Mesenchymal stem cell (in vitro differentiated cells and primary cell): ENCODE measurements at regions not wholly inside any gene's neighbourhood (a gene's known extent, or its start where the extent isn't known, plus 50 kb on each side); places are given as distances from the start of the nearest gene placed in this dataset.

Experiments
- DNase-seq: peaks from one replicate; pipeline ENCODE4 v3.0.0-alpha.2; 2013
- H2AFZ ChIP-seq: one replicate; pipeline ENCODE4 v1.6.1; 2013; ENCODE audit warnings: low read depth, mild to moderate bottlenecking, control low read depth, inconsistent platforms, low read length, moderate library complexity
- H2AK5ac ChIP-seq: 2 replicates; pipeline ENCODE4 v1.6.1; 2013; ENCODE audit warnings: low read length, moderate library complexity, mild to moderate bottlenecking, inconsistent platforms; ENCODE audit not compliant: severe bottlenecking
- H2BK120ac ChIP-seq: one replicate; pipeline ENCODE4 v1.6.1; 2013; ENCODE audit warnings: low read depth, mild to moderate bottlenecking, inconsistent platforms, low read length, moderate library complexity
- H2BK12ac ChIP-seq, 2 experiments: one replicate each; pipeline ENCODE4 v1.6.1; 2013; ENCODE audit warnings: inconsistent platforms in 2 of 2, low read length in 2 of 2, mild to moderate bottlenecking in 2 of 2, moderate library complexity in 2 of 2, control low read depth in 1 of 2
- H2BK15ac ChIP-seq: one replicate; pipeline ENCODE4 v1.6.1; 2013; ENCODE audit warnings: mild to moderate bottlenecking, low read depth, inconsistent platforms; ENCODE audit not compliant: poor library complexity, severe bottlenecking
- H2BK5ac ChIP-seq: 2 replicates; pipeline ENCODE4 v1.6.1; 2013; ENCODE audit warnings: low read depth, mild to moderate bottlenecking, low read length, control low read depth, inconsistent platforms; ENCODE audit not compliant: poor library complexity, severe bottlenecking
- H3K14ac ChIP-seq, 2 experiments: one replicate each; pipeline ENCODE4 v1.6.1; 2013; ENCODE audit warnings: inconsistent platforms in 2 of 2, low read length in 2 of 2, control low read depth in 1 of 2, mild to moderate bottlenecking in 1 of 2, moderate library complexity in 1 of 2
- H3K18ac ChIP-seq, 2 experiments: one replicate each; pipeline ENCODE4 v1.6.1; 2013; ENCODE audit warnings: inconsistent platforms in 2 of 2, low read length in 2 of 2, control low read depth in 1 of 2, low read depth in 1 of 2, mild to moderate bottlenecking in 1 of 2
- H3K23ac ChIP-seq, 2 experiments: one replicate each; pipeline ENCODE4 v1.6.1; 2013; ENCODE audit warnings: inconsistent platforms in 2 of 2, low read length in 2 of 2, mild to moderate bottlenecking in 2 of 2, moderate library complexity in 2 of 2, control low read depth in 1 of 2
- H3K27ac ChIP-seq: 2 replicates; pipeline ENCODE4 v1.5.1; 2013; ENCODE audit warnings: mild to moderate bottlenecking, moderate library complexity, low read length, control low read depth, inconsistent platforms; ENCODE audit not compliant: poor library complexity, severe bottlenecking
- H3K27me3 ChIP-seq, 2 experiments: 2 replicates each; pipeline versions ENCODE4 v1.6.1 to v1.7.0; 2013; ENCODE audit warnings: low read length in 2 of 2, mild to moderate bottlenecking in 2 of 2, moderate library complexity in 2 of 2, control low read depth in 1 of 2, inconsistent platforms in 1 of 2; ENCODE audit not compliant: control insufficient read depth in 1 of 2, insufficient read depth in 1 of 2
- H3K36me3 ChIP-seq, 2 experiments: 2 replicates each; pipeline versions ENCODE4 v1.6.1 to v1.7.0; 2013; ENCODE audit warnings: low read length in 2 of 2, control low read depth in 1 of 2, inconsistent platforms in 1 of 2, low read depth in 1 of 2, mild to moderate bottlenecking in 1 of 2; ENCODE audit not compliant: insufficient read depth in 2 of 2, control insufficient read depth in 1 of 2
- H3K4ac ChIP-seq, 2 experiments: one replicate each; pipeline ENCODE4 v1.6.1; 2013; ENCODE audit warnings: inconsistent platforms in 2 of 2, low read length in 2 of 2, mild to moderate bottlenecking in 2 of 2, moderate library complexity in 2 of 2, control low read depth in 1 of 2, low read depth in 1 of 2
- H3K4me1 ChIP-seq: 2 replicates; pipeline ENCODE4 v1.6.1; 2013; ENCODE audit warnings: low read depth, low read length, control low read depth; ENCODE audit not compliant: control insufficient read depth, insufficient read depth
- H3K4me2 ChIP-seq: 2 replicates; pipeline ENCODE4 v1.6.1; 2013; ENCODE audit warnings: low read length, mild to moderate bottlenecking, inconsistent platforms; ENCODE audit not compliant: poor library complexity, severe bottlenecking
- H3K4me3 ChIP-seq, 2 experiments: 2 replicates each; pipeline versions ENCODE4 v1.5.1 to v1.7.0; 2013; ENCODE audit warnings: low read length in 2 of 2, mild to moderate bottlenecking in 2 of 2, control low read depth in 1 of 2, low read depth in 1 of 2; ENCODE audit not compliant: insufficient read depth in 1 of 2
- H3K79me1 ChIP-seq: replicated peaks from 2 replicates; pipeline ENCODE4 v1.6.1; 2013; ENCODE audit warnings: mild to moderate bottlenecking, control low read depth, low read length, inconsistent platforms; ENCODE audit not compliant: poor library complexity, severe bottlenecking
- H3K9ac ChIP-seq: 2 replicates; pipeline ENCODE4 v1.7.0; 2013; ENCODE audit warnings: mild to moderate bottlenecking, low read length, moderate library complexity
- H3K9me3 ChIP-seq: 2 replicates; pipeline ENCODE4 v1.7.0; 2013; ENCODE audit warnings: mild to moderate bottlenecking, low read length; ENCODE audit not compliant: control insufficient read depth
- H4K8ac ChIP-seq: one replicate; pipeline ENCODE4 v1.6.1; 2013; ENCODE audit warnings: inconsistent platforms, mild to moderate bottlenecking, low read length, moderate library complexity
- H4K91ac ChIP-seq: one replicate; pipeline ENCODE4 v1.6.1; 2013; ENCODE audit warnings: mild to moderate bottlenecking, low read length, inconsistent platforms
- WGBS: methylation state at CpG from one replicate; pipeline ENCODE4 v1.1.7; 2013; ENCODE audit warnings: mixed read lengths; 5-methylcytosine and 5-hydroxymethylcytosine counted together

DNA sequence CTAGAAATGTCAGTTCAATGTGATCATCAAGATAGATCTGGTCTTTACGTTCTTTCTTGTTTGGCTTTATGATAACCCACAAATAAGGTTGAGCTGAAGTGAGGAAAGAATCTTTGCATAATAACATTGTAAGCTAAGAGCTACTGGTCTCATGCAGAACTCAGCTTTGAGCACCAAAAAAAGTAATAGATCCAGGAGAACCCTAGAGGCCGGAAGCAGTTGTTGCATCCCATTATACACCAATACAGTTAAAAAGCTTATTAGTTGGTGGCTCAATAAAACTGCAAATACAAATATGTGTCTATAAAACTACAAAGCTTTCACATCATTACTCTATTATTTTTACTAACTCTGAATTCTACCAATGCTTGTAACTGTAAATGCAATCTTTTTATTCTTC lies 85.5 kb upstream of the NUDT12 start:
- H3K4me3 ChIP-seq, result no peak overlapping the region
- 100% methylated on average over 1 of the region's 2 CpGs for WGBS
- no peaks in the 10 kb centered on the region for H3K9me3 ChIP-seq

DNA sequence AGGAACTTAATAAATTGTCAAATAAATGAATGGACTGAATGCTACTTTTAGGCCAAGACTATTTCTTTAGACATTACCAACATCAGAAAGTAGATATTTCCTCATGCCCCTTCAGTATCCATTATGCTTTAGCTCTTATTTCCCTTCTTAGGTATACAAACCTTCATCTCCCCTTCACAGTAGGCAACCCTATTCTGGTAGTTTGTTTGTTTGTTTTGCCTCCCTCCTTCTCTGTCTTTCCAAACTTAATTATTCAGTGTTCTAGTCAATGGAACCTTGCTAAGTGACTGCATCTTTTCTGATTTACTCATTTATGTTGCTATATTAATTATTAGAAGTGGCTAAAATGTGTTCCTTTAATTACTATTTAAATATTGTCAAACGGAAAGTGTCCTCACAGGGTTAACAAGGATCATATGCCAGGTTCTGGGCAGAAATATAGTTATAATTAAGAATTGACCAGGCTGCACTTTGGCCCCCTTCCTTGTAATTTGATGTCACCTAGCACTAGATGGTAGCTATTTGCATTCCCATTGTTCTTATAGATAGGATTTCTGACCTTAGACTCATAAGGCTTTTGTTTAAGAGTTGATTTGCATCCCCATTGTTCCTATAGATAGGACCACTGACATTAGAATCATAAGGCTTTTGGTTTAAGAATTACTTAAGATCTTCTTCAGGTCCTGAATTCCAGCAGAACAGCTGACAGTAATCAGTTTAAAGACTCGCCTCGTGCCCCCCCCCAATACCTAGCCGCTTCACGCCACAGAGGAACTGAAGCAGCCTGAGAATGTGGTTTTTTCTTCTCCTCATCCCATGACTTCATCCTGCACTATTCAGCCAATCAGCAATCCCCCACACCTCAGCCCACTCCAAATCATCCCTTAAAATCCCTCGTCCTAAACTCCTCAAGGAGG lies 84.4 kb upstream of the NUDT12 start:
- no peak overlapping the region for H3K14ac ChIP-seq
- 47% methylated on average over 5 of the region's 6 CpGs for WGBS

More for the DNA sequence above, 85.5 kb upstream of the NUDT12 start:
- Histone ChIP-seq H4K91ac (no peak overlapping the region), H2BK5ac (no peak overlapping the region), H3K4me2 (no peak overlapping the region), H3K27ac (no peak overlapping the region), H2AFZ (no peak overlapping the region), H3K18ac (no peak overlapping the region), H3K79me1 (no peaks in the 10 kb centered on the region), H3K4me1 (no peaks in the 10 kb centered on the region), H2BK12ac (no peak overlapping the region), H2AK5ac (no peak overlapping the region), H3K9ac (no peak overlapping the region), H3K14ac (no peak overlapping the region), H3K36me3 (no peaks in the 10 kb centered on the region), H3K23ac (no peak overlapping the region), H4K8ac (no peak overlapping the region), H2BK120ac (no peak overlapping the region), H3K27me3 (no peaks in the 10 kb centered on the region), H3K4ac (no peak overlapping the region), H2BK15ac (no peak overlapping the region)
- DNase-seq, result no peak

DNA sequence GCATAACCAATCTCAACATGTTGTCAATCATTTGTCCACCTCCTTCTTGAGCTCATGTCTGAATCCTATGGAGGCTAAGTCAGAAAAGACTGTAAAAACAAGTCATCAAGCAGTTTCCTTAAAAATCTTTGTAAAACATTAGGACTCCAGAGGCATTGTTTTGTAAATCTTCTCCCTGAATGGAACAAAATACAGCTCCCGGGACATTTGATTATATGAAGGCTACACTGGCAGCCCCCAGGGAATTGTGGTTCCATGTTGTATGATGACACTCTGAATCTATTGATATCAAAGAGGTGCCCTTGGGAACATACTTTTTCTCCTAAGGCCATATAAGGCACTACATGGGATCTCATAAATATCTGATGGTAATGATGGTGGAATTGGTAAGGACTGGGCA lies 83.2 kb upstream of the NUDT12 start:
- no peak overlapping the region for H3K9ac ChIP-seq
- no peak overlapping the region for H3K4me3 ChIP-seq
- WGBS, result 91% methylated on average over 1 of the region's 1 CpG
- H3K4ac ChIP-seq, result no peak overlapping the region
- H2BK5ac ChIP-seq, result no peak overlapping the region
- H2AFZ ChIP-seq, result no peak overlapping the region
- H3K9me3 ChIP-seq, result no peaks in the 10 kb centered on the region
- H2BK120ac ChIP-seq, result no peak overlapping the region
- no peak overlapping the region for H4K8ac ChIP-seq
- DNase-seq, result no peak
- no peaks in the 10 kb centered on the region for H3K27me3 ChIP-seq
- H3K4me2 ChIP-seq, result no peak overlapping the region
- H2BK15ac ChIP-seq, result no peak overlapping the region
- H2AK5ac ChIP-seq, result no peak overlapping the region
- no peak overlapping the region for H2BK12ac ChIP-seq
- H3K36me3 ChIP-seq, result no peaks in the 10 kb centered on the region
- H3K4me1 ChIP-seq, result no peaks in the 10 kb centered on the region
- H3K23ac ChIP-seq, result no peak overlapping the region
- no peak overlapping the region for H3K27ac ChIP-seq
- H4K91ac ChIP-seq, result no peak overlapping the region
- H3K79me1 ChIP-seq, result no peaks in the 10 kb centered on the region
- no peak overlapping the region for H3K14ac ChIP-seq
- no peak overlapping the region for H3K18ac ChIP-seq

More for the DNA sequence above, 84.4 kb upstream of the NUDT12 start:
- Histone ChIP-seq H4K8ac (no peak overlapping the region), H3K36me3 (no peaks in the 10 kb centered on the region), H3K4me1 (no peaks in the 10 kb centered on the region), H3K9ac (no peak overlapping the region), H3K4ac (no peak overlapping the region), H2BK120ac (no peak overlapping the region), H3K23ac (no peak overlapping the region), H3K27me3 (no peaks in the 10 kb centered on the region), H2AK5ac (no peak overlapping the region), H3K27ac (no peak overlapping the region), H2BK5ac (no peak overlapping the region), H3K4me3 (no peak overlapping the region), H4K91ac (no peak overlapping the region), H2BK12ac (no peak overlapping the region), H3K9me3 (no peaks in the 10 kb centered on the region), H3K79me1 (no peaks in the 10 kb centered on the region), H3K18ac (no peak overlapping the region), H2AFZ (no peak overlapping the region), H3K4me2 (no peak overlapping the region), H2BK15ac (no peak overlapping the region)
- no peak for DNase-seq

DNA sequence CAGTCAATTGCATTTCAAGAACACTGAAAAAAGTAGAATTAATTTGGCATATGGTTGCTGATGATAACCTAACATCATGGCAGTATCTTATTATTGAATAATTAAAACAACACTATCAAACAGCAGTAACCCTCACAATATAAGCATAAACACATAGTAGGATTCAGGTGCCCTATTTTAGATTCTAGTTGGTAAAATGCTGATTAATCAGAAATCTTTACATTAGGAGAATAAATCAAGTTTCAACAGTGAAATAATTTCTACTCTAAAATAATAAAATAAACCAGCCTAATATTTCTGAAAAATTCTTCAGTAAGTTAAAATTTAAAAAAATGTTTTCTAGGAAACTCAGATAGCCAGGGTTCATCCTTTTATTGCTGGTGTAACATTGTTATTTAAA lies 76.4 kb upstream of the NUDT12 start:
- H3K4ac ChIP-seq, result no peak overlapping the region
- no peak overlapping the region for H4K91ac ChIP-seq
- no peak overlapping the region for H3K14ac ChIP-seq
- no peaks in the 10 kb centered on the region for H3K79me1 ChIP-seq
- H3K4me1 ChIP-seq, result no peaks in the 10 kb centered on the region
- DNase-seq, result no peak
- no peak overlapping the region for H2BK5ac ChIP-seq
- no peaks in the 10 kb centered on the region for H3K27me3 ChIP-seq
- no peak overlapping the region for H3K4me2 ChIP-seq
- no peaks in the 10 kb centered on the region for H3K36me3 ChIP-seq
- H2BK12ac ChIP-seq, result no peak overlapping the region
- no peak overlapping the region for H3K23ac ChIP-seq
- no peak overlapping the region for H3K27ac ChIP-seq
- no peak overlapping the region for H2AK5ac ChIP-seq
- H2BK15ac ChIP-seq, result no peak overlapping the region
- no peak overlapping the region for H2AFZ ChIP-seq
- no peak overlapping the region for H3K9ac ChIP-seq
- no peak overlapping the region for H3K4me3 ChIP-seq
- no peaks in the 10 kb centered on the region for H3K9me3 ChIP-seq
- no peak overlapping the region for H2BK120ac ChIP-seq
- no peak overlapping the region for H3K18ac ChIP-seq
- H4K8ac ChIP-seq, result no peak overlapping the region
